ENCODE measurements at regions not wholly inside any gene's neighbourhood (a gene's known extent, or its start where the extent isn't known, plus 50 kb on each side); places are given as distances from the start of the nearest gene placed in this dataset.

DNA sequence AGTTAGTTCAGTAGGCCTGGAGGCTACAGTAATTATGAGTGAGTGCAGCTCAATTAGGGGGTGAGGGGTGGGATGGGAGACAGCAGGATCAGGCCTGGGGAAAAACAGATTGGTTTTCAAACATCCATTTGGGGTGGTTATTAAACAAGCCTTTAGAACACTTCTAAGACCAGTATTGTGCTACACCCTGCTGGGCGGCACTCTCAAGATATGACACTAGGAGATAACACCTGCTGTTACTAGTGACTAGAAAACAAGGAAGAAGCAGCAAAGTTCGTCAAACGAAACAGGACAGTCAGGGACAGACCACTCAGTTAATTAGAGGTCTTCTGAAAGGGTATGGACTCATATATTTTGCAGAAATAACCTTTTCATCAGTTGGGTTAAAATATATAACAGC is 353.6 kb downstream of the PTEN start:
- Histone ChIP-seq H3K4me3 (no peak overlapping the region), H3K27ac (no peak overlapping the region)

GRCh38 chr10:88218362-88218761 is 354.9 kb downstream of the PTEN start:
- Histone ChIP-seq H3K4me3 (no peak overlapping the region), H3K27ac (peak overlapping the region in 1 of 21 experiments; percentile 17)

DNA sequence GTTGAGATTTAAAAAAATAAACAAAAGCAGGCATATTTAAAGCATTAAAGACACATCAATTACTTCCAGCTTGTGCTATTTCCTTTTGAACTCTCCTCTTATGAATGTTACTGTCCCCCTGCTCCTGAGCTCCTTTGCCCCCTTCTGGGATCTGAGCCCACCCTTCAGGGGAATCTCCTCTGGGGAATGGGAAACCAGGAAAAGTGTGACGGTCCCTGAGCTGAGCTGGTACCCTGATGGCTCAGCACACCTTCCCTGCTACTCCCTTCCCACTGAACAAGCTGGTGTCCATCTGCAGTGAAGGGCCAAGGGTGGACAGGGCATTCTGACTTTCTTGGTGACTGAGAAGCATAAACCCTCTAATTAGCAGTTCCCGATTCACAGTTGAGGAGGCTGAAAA is 356.3 kb downstream of the PTEN start:
- peak overlapping the region in 1 of 21 experiments; percentile 27 for H3K27ac ChIP-seq

GRCh38 chr10:88221010-88221973 is 357.9 kb downstream of the PTEN start:
- Histone ChIP-seq H3K27ac (no peak overlapping the region), H3K4me3 (no peak overlapping the region)

More for the DNA sequence above, 356.3 kb downstream of the PTEN start:
- no peak overlapping the region for H3K4me3 ChIP-seq

GRCh38 chr10:88222881-88223280 is 359.5 kb downstream of the PTEN start:
- H3K4me3 ChIP-seq: no peak overlapping the region
- H3K27ac ChIP-seq: no peak overlapping the region
